GM18507 (cell line): ENCODE measurements at regions not wholly inside any gene's neighbourhood (a gene's known extent, or its start where the extent isn't known, plus 50 kb on each side); places are given as distances from the start of the nearest gene placed in this dataset.
"Not testable (repeated sequence)": the region's sequence is repeated elsewhere in the genome, so short reads cannot be mapped to it uniquely, and the experiment has no call there.

Experiments
- DNase-seq: peaks from one replicate; pipeline ENCODE4 v3.0.0; 2011; ENCODE audit warnings: low read depth; ENCODE audit not compliant: insufficient read length; ENCODE audit errors: extremely low spot score
- FAIRE-seq: peaks from 2 replicates; lab custom pipeline; 2011; peaks lifted over from hg19 to GRCh38; lab: Jason Lieb, UNC

DNA sequence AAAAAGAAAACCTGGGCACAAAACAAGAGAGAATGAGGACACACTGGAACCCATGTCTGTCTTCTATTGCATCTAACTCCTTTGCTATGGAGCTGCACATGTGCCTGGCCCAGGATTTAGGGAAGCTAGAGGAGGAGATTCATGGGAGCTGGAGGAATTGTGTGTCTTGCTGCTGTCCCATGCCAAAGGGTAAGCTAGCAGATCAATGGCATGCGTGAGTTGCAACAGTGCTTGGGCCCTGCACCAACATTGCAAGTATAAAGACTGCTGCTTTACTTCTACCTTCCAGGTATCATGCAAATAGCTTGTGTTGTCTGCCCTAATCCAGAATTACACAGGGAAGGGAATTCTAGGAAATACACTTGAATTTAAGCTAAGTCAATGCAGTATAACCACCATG lies 196.4 kb upstream of the IGF1 start:
- DNase-seq = no peak
- no peak for FAIRE-seq

DNA sequence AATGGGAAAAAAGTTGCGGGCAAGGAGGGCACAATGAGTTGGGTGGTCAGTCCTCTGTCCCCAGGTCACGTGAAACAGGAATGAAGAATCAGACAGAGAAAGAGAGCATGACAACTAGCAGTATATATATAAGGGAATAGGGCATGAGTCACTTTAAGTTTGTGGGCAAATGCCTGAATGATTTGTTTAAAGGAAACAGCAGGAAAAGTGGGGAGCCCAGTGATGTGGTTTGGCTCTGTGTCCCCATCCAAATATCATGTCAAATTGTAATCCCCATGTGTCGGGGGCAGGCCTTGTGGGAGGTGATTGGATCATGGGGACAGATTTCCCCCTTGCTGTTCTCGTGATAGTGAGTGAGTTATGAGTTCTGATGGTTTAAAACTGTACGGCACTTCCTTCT lies 195.3 kb upstream of the IGF1 start:
- FAIRE-seq (no peak), DNase-seq (no peak)

DNA sequence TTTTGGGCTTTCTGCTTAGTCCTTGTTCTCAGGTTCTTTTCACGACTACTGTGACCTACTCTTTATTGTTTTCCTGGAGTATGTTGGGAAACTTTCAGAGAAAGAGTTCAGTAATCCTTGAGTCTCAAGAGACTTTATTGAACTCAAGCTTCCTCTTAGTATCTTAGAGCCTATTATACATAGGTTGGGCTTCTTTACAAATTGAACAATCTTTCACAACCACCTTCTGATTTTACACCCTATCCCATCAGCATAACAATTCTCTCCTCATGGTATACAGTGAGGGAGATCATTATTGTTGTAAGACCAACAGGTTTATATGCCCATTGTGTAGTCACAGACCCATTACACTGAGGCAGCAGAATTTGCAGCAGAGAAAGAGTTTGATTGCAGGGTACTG lies 193.2 kb upstream of the IGF1 start:
- DNase-seq (no peak), FAIRE-seq (no peak)

DNA sequence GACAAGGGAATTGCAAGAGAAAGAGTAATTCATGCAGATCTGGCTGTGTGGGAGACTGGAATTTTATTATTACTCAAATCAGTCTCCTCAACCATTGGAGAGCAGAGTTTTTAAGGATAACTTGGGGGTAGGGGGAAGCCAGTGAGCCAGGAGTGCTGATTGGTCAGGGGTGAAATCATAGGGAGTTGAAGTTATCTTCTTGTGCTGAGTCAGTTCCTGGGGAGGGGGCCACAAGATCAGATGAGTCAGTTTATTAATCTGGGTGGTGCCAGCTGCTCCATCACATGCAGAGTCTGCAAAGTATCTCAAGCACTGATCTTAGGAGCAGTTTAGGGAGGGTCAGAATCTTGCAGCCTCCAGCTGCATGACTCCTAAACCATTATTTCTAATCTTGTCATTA lies 191.8 kb upstream of the IGF1 start:
- not testable (repeated sequence) for FAIRE-seq, DNase-seq

DNA sequence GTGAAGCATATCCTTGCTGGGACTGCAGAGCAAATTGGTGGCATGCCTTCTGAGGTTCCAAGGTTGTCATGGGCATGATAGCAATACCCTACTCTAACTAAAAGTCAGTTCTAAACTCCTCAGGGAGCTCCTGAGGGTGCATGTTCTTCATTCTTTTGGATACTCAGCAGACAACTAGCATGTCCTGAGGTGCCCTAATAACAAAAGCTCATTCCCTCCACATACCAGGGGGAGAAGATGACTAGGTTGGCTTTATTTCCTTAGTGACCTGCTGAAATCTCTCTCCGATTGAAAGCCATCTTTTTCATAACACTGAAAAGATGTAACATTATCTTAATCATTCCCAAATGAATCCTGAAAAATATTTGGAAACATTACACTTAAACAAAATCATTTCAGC lies 188.7 kb upstream of the IGF1 start:
- DNase-seq = no peak
- FAIRE-seq = no peak

DNA sequence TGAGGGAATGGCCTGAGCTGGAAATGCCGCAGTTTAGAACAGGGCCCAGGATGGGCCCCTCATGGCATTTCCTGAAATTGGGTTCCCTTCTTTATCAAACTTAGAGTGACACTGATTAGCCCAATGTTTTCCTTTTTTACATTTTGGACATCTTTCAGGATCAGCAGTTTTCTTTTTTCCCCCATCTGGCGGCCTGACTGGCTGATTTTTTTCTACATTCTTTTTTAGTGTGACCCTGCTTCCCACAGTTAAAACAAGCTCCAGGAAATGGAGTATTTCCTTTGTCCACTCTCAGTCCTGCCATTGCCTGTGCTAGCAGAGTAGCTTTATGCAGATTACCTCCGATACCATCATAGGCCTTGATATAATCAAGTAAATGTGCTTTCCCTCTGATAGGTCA lies 185.8 kb upstream of the IGF1 start:
- not testable (repeated sequence) for DNase-seq, FAIRE-seq

DNA sequence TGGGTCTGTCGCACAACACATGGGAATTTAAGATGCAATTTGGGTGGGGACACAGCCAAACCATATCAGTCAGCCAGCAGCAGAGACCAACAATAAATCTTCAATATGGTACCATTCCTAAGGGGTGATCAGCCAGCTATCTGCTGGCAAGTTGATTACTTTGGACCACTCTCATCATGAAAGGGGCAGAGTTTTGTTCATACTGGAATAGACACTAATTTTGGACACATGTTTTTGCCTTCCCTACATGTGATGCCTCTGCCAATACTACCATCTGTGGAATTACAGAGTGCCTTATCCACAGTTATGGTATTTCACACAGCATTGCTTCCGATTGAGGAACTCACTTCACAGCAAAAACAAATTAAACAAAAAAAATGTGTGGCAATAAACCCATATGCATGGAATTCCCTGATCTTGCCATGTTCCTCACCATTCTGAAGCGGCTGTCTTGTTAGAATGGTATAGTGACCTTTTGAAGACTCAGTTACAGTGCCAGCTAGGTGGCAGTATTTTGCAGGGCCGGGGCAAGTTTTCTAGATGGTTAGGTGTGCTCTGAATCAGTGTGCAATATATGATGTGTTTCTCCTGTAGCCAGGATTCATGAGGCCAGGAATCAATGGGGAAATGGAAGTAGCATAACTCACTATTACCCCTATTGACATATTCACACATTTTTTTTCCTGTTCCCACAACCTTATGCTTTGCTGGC lies 179.0 kb upstream of the IGF1 start:
- DNase-seq = no peak
- FAIRE-seq = no peak

DNA sequence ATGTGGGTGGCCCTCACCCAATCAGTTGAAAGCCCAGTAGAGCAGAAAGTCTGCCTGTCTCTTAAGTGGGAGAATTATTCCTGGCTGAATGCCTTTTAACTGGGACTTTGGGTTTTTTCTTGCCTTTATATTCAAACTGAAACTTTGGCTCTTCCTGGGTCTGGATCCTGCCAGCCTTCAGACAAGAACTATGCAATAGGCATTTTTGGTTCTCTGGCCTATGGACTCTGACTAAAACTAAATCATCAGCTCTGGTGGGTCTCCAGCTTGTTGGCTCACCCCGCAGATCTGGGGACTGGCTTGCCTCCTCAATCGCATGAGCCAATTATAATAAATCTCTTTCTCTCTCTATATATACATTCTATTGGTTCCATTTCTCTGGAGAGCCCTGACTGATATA lies 173.0 kb upstream of the IGF1 start:
- FAIRE-seq (no peak), DNase-seq (no peak)

DNA sequence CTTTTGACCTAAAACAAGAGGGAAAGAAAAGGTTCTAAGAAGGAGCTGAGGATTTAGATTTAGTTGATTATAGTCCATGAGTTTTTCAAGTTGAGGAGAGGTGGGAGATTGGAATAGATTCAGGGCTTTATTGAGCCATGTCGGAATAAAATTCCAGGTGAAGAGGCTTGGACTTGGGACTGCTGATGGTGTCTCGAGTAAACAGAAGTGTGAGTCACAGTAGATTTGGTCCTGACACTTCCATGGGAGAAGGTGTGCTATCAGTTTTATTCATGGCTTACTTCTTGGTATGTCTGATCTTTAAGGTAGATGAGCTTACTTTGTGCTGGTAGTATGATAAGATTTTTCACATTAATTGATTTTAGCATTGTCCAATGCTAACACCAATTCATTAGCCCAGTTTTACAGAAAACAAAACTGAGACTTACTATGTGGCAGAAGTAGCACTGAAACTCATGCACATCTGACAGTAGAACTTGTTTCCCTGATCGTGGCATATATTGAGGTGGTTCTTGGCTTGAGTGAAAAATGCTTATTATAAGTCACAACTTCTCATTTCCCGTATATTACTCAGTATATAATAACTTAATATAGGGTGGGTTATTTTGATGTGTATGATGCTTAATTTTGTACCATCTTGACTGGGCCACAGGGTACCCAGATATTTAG lies 172.4 kb upstream of the IGF1 start:
- DNase-seq (no peak), FAIRE-seq (peak; percentile 44)

DNA sequence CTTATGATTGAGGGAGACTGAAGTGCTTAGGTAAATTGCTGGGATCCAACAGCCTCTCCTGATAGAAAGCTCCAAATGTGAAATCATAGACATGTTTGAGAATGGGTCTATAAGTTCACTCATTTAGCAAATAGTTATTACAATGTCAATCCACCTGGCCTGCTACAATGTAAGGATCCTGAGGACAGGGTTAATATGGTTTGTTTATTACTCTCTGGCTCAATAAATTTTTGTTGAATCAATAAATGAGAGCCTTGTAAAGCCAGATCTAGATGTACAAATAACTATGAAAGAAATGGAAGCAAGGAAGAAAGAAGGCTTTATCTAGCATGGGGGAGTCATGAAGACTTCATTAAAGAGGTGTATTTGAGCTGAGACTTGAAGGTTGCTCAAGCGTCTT lies 165.6 kb upstream of the IGF1 start:
- no peak for DNase-seq
- FAIRE-seq = no peak

DNA sequence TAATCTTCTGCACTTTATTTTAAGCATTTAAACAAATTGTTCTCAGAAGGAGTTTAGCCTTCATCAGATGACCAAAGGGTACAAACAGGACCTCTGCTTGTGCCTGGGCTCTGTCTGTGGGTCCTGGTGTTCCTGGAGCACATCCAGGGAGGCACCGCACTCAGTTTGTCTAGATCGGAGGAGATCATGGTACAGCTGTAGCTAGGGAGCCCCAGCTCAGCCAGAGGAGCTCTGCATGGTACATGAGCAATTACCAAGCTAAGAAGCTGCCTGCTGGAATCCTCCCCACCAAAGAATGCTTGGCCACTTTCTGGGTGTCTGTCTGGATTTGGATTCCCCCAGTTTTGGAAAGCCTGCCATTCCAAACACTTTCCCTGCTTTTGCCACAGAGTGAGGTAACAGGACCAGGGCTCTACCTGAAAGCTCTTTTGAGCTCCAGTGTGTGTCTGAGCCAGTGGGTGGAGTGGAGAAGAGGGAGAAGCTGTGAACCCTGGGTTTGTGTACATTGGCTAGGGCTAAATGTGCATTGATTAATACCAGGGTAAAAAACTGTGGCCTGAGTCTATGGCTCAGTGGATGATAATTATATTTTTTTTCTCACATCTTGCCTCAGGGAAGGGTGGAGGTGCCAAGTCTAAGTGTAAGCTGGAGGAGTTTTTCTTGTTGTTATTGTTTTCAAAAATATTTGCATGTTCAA lies 163.7 kb upstream of the IGF1 start:
- DNase-seq (no peak), FAIRE-seq (no peak)

DNA sequence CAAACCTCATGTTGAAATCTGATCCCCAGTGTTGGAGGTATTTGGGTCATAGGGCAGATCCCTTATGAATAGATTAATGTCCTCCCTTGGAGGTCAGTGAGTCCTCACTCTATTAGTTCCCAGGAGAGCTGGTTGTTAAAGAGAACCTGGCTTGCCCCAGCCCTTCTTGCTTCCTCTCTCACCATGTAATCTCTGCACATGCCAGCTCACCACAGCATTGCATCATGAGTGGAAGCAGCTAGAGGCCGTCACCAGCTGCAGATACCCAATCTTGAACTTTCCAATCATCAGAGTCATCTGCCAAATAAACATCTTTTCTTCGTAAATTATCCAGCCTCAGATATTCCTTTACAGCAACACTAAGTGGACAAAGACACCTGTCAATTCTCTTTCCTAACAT lies 161.8 kb upstream of the IGF1 start:
- no peak for DNase-seq
- FAIRE-seq = no peak

DNA sequence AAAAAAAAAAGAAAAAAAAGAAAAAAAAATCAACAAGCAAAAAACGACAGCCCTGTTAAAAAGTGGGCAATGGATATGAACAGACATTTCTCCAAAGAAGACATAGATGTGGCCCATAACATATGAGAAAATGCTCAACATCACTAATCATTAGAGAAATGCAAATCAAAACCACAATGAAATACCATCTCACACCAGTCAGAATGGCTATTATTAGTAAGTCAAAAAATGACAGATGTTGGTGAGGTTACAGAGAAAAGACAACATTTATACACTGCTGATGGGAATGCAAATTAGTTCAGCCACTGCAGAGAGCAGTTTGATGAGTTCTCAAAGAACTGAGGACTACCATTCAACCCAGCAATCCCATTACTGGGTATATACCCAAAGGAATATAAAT lies 160.3 kb upstream of the IGF1 start:
- not testable (repeated sequence) for DNase-seq, FAIRE-seq

DNA sequence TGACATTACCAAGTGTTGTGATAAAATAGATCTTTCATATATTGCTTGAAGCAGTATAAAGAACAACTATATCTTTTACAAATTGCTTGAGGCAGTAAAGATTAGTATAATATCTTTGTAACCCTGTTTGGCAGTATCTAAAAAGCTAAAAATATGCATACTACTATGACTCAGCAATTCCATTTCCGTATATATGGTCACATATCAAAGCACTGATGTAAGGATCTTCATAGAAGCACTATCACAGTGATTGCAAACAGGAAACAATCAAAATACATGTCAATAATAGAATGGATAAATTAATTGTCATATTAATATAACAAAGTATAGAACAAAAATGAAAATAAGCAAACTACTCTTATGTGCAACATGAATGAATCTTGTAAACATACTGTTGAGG lies 158.4 kb upstream of the IGF1 start:
- no peak for DNase-seq

DNA sequence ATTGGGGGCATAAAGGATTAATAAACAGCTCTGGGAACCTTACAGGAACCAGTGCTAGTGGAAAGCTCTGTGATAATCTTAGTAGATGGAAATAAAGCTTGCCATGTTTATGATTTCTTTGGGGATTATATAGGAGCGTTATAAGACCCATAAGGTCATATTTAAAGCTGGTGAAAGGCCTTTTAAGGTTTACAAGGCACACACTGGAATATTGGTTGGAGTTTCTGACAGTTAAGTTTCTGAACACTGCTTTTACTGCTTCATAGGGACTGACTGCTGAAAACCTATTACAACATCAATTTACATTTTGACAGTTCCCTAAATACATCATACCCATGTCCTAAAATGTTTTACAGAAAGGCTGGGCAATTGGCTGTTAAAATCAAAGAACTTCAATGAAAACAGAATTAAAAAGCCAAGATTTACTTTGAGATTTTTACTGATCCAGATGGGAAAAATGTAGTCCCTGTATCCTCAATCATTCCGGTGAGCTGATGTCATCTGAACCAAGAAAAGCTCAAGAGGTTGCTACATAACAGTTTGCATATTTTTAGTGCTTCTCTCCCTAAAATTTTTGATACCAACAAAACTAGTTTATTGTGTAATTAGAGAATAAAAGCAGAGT lies 153.7 kb upstream of the IGF1 start:
- DNase-seq (no peak), FAIRE-seq (no peak)

More for the DNA sequence above, 158.4 kb upstream of the IGF1 start:
- no peak for FAIRE-seq

DNA sequence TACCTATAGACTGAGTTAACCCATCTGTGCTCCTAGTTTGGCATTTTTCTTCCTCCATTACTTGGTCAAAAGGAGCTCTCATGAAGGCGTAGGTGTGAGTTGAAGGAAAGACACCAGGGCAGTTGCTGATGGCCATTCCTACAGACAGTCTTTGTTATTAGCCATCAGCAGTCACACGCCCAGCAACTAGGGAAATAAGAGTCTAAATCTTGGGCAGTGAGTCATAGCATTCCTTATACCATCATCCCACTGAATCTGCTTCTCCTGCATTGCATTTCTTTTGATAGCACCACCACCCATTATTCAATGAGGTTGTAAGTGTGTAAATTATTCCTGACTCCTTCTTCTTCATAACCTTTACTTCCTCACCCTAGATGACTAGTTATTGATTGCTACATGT lies 150.9 kb upstream of the IGF1 start:
- FAIRE-seq = no peak
- no peak for DNase-seq

DNA sequence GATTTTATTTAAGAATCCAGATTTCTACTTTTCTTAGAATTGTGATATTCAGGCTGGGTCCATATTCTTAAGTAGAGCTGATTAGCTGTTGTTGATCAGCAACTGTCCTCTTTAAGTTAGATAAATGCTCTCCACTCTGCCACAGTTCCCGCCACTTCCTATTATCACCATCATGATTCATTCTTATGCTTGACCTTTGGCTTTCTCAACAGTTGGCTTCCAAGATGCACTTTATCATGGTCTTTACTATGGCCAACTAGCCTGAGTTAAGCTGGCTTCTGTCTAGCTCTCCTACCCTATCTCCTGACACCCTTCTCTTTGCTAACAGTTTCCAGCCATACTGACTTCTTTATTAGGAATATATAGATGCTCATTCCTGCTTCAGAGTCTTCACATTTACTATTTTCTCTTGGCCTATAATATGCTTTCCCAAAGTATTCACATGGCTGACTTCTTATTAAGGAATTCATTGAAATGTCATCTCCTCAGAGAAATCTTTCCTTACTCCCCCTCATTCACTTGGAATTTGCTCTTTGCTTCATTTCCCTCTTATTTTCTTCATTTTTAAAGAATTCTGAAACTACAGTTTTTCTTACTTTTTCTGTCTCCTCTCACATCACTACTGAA lies 149.0 kb upstream of the IGF1 start:
- no peak for FAIRE-seq
- no peak for DNase-seq

DNA sequence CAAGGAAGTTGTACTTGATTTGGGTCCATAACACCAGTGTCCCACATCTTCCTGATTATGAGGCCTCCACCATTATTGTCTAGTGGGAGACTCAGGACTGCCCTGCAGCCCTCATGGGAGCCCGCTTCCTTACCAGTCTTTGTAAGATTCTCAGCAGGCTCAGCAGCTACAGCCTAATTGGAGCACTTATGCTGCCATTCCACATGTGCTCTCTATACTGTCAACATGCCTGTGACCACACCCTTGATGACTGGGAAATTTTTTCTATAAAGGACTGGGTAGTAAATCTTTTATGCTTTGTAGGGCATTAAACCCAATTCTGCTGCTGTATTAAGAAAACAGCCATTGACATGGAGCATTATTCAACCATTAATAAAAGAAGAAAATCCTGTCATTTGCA lies 145.5 kb upstream of the IGF1 start:
- no peak for DNase-seq
- FAIRE-seq = no peak

DNA sequence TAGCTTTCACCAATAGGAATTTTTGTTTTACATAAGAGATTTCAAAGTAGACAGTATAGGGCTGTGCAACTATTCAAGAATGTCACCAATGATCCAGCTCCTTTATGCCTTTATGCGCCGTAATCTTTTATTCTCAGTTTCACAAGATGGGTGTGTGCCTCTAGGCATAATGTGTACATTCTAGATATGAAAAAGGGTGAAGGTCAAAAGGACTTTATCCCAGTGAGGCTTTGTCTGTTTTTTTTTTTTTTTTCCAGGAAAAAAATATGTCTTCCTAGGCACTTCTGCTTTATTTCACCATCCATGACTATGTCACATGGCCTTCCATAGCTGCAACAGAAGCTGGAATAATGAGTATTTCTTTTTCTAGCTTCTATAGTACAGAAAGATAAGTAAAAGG lies 142.3 kb upstream of the IGF1 start:
- FAIRE-seq (no peak), DNase-seq (no peak)
